B cell (primary cell): ENCODE measurements at regions not wholly inside any gene's neighbourhood (a gene's known extent, or its start where the extent isn't known, plus 50 kb on each side); places are given as distances from the start of the nearest gene placed in this dataset.

Experiments
- CTCF ChIP-seq: fragments of 200-600 bp; IDR thresholded peaks from one replicate; pipeline ENCODE4 v1.8.0; 2022; ENCODE audit warnings: antibody characterized with exemption, mild to moderate bottlenecking
- EZH2 ChIP-seq: IDR thresholded peaks from 2 replicates; pipeline ENCODE4 v1.6.1; 2012; ENCODE audit warnings: borderline replicate concordance, low read depth, mild to moderate bottlenecking, moderate library complexity, low read length; ENCODE audit not compliant: insufficient read depth, poor library complexity, severe bottlenecking

- TF ChIP-seq CTCF: no peak
- TF ChIP-seq EZH2: no peak
Observed at GRCh38 chr12:130263996-130264395, 73.7 kb upstream of the PIWIL1 start.
